Transverse colon (tissue), 3 donors: ENCODE measurements at regions not wholly inside any gene's neighbourhood (a gene's known extent, or its start where the extent isn't known, plus 50 kb on each side); places are given as distances from the start of the nearest gene placed in this dataset.

Experiments
- CTCF ChIP-seq, 5 experiments: fragments of 200-600 bp in 3 of 5; fragments of 450-650 bp in 2 of 5; sonication (generic) in 3 of 5; IDR thresholded peaks; 1 replicate in 2 of 5; 2 replicates in 3 of 5; pipeline ENCODE4 v1.5.1; 2016 to 2017; ENCODE audit warnings: antibody characterized with exemption in 5 of 5, inconsistent platforms in 3 of 5, mild to moderate bottlenecking in 2 of 5, moderate library complexity in 1 of 5
- EP300 ChIP-seq: sonication (generic); formaldehyde crosslinking; IDR thresholded peaks from one replicate; pipeline ENCODE4 v1.6.1; 2017; ENCODE audit warnings: antibody characterized with exemption, low read depth
- POLR2A ChIP-seq: fragments of 450-650 bp; IDR thresholded peaks from one replicate; pipeline ENCODE4 v1.6.1; 2016; ENCODE audit warnings: antibody characterized with exemption, mild to moderate bottlenecking, moderate library complexity

- TF ChIP-seq POLR2A, result no peak
- no peak for TF ChIP-seq EP300
- no peak for TF ChIP-seq CTCF (IDR thresholded peaks at IDR 0.05)
Observed at GRCh38 chr1:164021813-164022212, 537.2 kb upstream of the PBX1 start.
